K562 (cell line): ENCODE measurements at regions not wholly inside any gene's neighbourhood (a gene's known extent, or its start where the extent isn't known, plus 50 kb on each side); places are given as distances from the start of the nearest gene placed in this dataset.
"Not testable (repeated sequence)": the region's sequence is repeated elsewhere in the genome, so short reads cannot be mapped to it uniquely, and the experiment has no call there.

ENCODE experiments used
- ATAC-seq: fragments of 200-7000 bp; cut with Tn5 transposase; 3 replicates; pipeline ENCODE4 v1.9.1; 2020; ENCODE audit warnings: moderate library complexity
- BruUV-seq: library from RNA; stranded (reverse); fragments of 400-500 nt; replicated peaks from 2 replicates; lab custom pipeline; 2021; lab: Mats Ljungman, UMichigan
- CTCF ChIA-PET: fragments of 300-600 bp; formaldehyde crosslinking; extraction: SDS; loops from one replicate; lab custom pipeline; 2021; ENCODE audit warnings: low intra/inter-chr PET ratio; lab: Yijun Ruan, JAX
- POLR2A ChIA-PET: fragments of 300-600, 350-650 bp; sonication (Branson Sonifier 250); formaldehyde crosslinking; extraction: SDS; loops from one replicate; lab custom pipeline; 2021; ENCODE audit warnings: antibody characterized with exemption, inconsistent platforms; lab: Yijun Ruan, JAX
- DNase-seq, 4 experiments: peaks; one replicate each; pipeline versions ENCODE4 v3.0.0 to v3.0.0-alpha.2; 2011 to 2018; ENCODE audit warnings: low spot score in 3 of 4, mixed read lengths in 3 of 4; ENCODE audit errors: extremely low read depth in 1 of 4
- FAIRE-seq: peaks from 2 replicates; lab custom pipeline; 2011; peaks lifted over from hg19 to GRCh38; lab: Jason Lieb, UNC
- H2AFZ ChIP-seq: 2 replicates; pipeline ENCODE4 v1.6.0; 2011; ENCODE audit warnings: low read depth, low read length, control low read depth, inconsistent platforms
- H3K27ac ChIP-seq: fragments of 200-600 bp; 3 replicates; pipeline ENCODE4 v1.8.0; 2011; ENCODE audit warnings: low read depth, mild to moderate bottlenecking, control low read depth, inconsistent platforms, low read length, moderate library complexity, mixed read lengths; ENCODE audit errors: extremely low read depth
- H3K27me3 ChIP-seq, 2 experiments: fragments of 300-600 bp in 1 of 2; 2 replicates in 1 of 2; 3 replicates in 1 of 2; pipeline versions ENCODE4 v1.6.0 to v1.8.0; 2011; ENCODE audit warnings: inconsistent platforms in 2 of 2, low read length in 2 of 2, mild to moderate bottlenecking in 1 of 2, mixed read lengths in 1 of 2, moderate library complexity in 1 of 2; ENCODE audit not compliant: control insufficient read depth in 2 of 2, insufficient read depth in 2 of 2
- H3K36me3 ChIP-seq: fragments of 300-600 bp; 3 replicates; pipeline ENCODE4 v1.8.0; 2011; ENCODE audit warnings: mild to moderate bottlenecking, low read length, inconsistent platforms; ENCODE audit not compliant: control insufficient read depth, insufficient read depth
- H3K4me1 ChIP-seq, 2 experiments: fragments of 200-600 bp in 1 of 2; replicated peaks in 1 of 2; 2 replicates in 1 of 2; 3 replicates in 1 of 2; pipeline versions ENCODE4 v1.5.1 to v1.8.0; 2011; ENCODE audit warnings: inconsistent platforms in 2 of 2, low read length in 2 of 2, mild to moderate bottlenecking in 1 of 2, mixed read lengths in 1 of 2, moderate library complexity in 1 of 2; ENCODE audit not compliant: control insufficient read depth in 2 of 2, insufficient read depth in 2 of 2
- H3K4me2 ChIP-seq: 2 replicates; pipeline ENCODE4 v1.6.1; 2011; ENCODE audit warnings: low read length, control low read depth, inconsistent platforms, mixed read lengths; ENCODE audit not compliant: insufficient read depth
- H3K4me3 ChIP-seq: fragments of 200-600 bp; sonication (generic), shearing (Covaris generic); 2 replicates; pipeline ENCODE4 v1.5.1; 2016; ENCODE audit warnings: control low read depth, inconsistent platforms
- H3K79me2 ChIP-seq: fragments of 200-600 bp; 3 replicates; pipeline ENCODE4 v1.8.0; 2011; ENCODE audit warnings: low read length, inconsistent platforms; ENCODE audit not compliant: control insufficient read depth, insufficient read depth
- H3K9ac ChIP-seq, 2 experiments: 2 replicates each; pipeline versions ENCODE4 v1.6.0 to v1.6.1; 2011; ENCODE audit warnings: low read depth in 2 of 2, low read length in 2 of 2, control low read depth in 1 of 2, inconsistent platforms in 1 of 2, mild to moderate bottlenecking in 1 of 2, mixed read lengths in 1 of 2; ENCODE audit not compliant: insufficient read depth in 1 of 2
- H3K9me1 ChIP-seq: one replicate; pipeline ENCODE4 v1.6.0; 2011; ENCODE audit warnings: inconsistent platforms, mild to moderate bottlenecking, low read length, moderate library complexity; ENCODE audit not compliant: control insufficient read depth, insufficient read depth
- H3K9me3 ChIP-seq: replicated peaks from 2 replicates; pipeline ENCODE4 v1.5.1; 2011; ENCODE audit warnings: low read depth, low read length, inconsistent platforms; ENCODE audit not compliant: control insufficient read depth, insufficient read depth
- H4K20me1 ChIP-seq: replicated peaks from 2 replicates; pipeline ENCODE4 v1.6.1; 2011; ENCODE audit warnings: low read length, inconsistent platforms, mixed read lengths; ENCODE audit not compliant: control insufficient read depth, insufficient read depth
- WGBS: fragments of 100-300 bp; shearing (Covaris generic); methylation state at CpG from one replicate; pipeline ENCODE4 v1.1.6; 2016; ENCODE audit warnings: low coverage, mixed read lengths; ENCODE audit not compliant: insufficient coverage; ENCODE audit errors: missing lambda C conversion rate; 5-methylcytosine and 5-hydroxymethylcytosine counted together
- in situ Hi-C: fragments of 300-500 bp; cut with MboI; formaldehyde crosslinking; loops from 4 replicates; pipeline ENCODE4 v1.15.0; 2018; ENCODE audit warnings: inconsistent platforms, mixed read lengths
- intact Hi-C: fragments of 100-400 bp; cut with micrococcal nuclease; formaldehyde crosslinking; loops from 2 replicates; pipeline ENCODE4 v1.14.2; 2022
- TF ChIP-seq, protein P1 (sequence below), 3 experiments: IDR thresholded peaks in 2 of 3; conservative IDR thresholded peaks in 1 of 3; 2 replicates each; pipeline ENCODE4 v1.5.1; 2011 to 2012; ENCODE audit warnings: low read length in 3 of 3, mild to moderate bottlenecking in 3 of 3, control low read depth in 2 of 3, improper control_type of control experiment in 1 of 3, inconsistent platforms in 1 of 3, low read depth in 1 of 3, mixed read lengths in 1 of 3, moderate library complexity in 1 of 3; ENCODE audit not compliant: insufficient read depth in 2 of 3

DNA sequence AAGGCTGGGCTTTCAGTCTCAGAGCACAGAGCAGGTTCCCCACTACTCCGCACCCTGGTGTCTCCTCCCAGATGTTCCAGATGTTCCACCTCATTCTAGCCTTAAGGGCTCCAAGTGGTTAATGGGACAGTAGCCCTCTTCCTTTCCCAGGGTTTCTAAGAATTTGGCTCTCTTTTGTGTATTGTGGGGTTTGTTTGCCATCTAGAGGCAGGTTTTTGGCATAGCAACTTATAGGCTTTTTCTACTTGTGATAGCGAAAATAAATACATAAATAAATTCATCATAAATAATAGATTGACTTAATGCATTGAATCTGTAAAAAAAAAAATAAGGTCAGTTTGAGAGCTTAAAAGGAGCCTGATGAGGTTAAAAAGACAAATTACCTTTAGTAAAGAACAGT is 86.1 kb upstream of the XKR3 start:
- H3K4me3 ChIP-seq, intact Hi-C loops, BruUV-seq, H3K4me2 ChIP-seq, DNase-seq, POLR2A ChIA-PET, H3K9me3 ChIP-seq, H4K20me1 ChIP-seq, CTCF ChIA-PET, H3K27ac ChIP-seq, H3K9me1 ChIP-seq, H3K36me3 ChIP-seq, H2AFZ ChIP-seq, ATAC-seq: not testable (repeated sequence)
- peak; percentile 75 for FAIRE-seq
- WGBS: 0% methylated on average over 1 of the region's 2 CpGs
- TF ChIP-seq, protein P1, sequence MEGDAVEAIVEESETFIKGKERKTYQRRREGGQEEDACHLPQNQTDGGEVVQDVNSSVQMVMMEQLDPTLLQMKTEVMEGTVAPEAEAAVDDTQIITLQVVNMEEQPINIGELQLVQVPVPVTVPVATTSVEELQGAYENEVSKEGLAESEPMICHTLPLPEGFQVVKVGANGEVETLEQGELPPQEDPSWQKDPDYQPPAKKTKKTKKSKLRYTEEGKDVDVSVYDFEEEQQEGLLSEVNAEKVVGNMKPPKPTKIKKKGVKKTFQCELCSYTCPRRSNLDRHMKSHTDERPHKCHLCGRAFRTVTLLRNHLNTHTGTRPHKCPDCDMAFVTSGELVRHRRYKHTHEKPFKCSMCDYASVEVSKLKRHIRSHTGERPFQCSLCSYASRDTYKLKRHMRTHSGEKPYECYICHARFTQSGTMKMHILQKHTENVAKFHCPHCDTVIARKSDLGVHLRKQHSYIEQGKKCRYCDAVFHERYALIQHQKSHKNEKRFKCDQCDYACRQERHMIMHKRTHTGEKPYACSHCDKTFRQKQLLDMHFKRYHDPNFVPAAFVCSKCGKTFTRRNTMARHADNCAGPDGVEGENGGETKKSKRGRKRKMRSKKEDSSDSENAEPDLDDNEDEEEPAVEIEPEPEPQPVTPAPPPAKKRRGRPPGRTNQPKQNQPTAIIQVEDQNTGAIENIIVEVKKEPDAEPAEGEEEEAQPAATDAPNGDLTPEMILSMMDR (IDR thresholded peaks at IDR 0.05 in 2 of 3, conservative IDR thresholded peaks at IDR 0.05 in 1 of 3; ENCODE audit: insufficient read depth in 2 of 3, low read depth in 1 of 3, low read length in 3 of 3): peak in 2 of 3 experiments; percentile 28 to 30; a peak in 2 of 6 replicates
- TF ChIP-seq, all 486 proteins: peak for 1; not testable (repeated sequence) for 485
- in situ Hi-C loops: loop anchor here (10.0 kb wide), 1 partner anchor 583 kb away; no protein-coding TSS in a partner anchor
- H3K4me1 ChIP-seq, H3K79me2 ChIP-seq, H3K27me3 ChIP-seq, H3K9ac ChIP-seq: not testable (repeated sequence)

DNA sequence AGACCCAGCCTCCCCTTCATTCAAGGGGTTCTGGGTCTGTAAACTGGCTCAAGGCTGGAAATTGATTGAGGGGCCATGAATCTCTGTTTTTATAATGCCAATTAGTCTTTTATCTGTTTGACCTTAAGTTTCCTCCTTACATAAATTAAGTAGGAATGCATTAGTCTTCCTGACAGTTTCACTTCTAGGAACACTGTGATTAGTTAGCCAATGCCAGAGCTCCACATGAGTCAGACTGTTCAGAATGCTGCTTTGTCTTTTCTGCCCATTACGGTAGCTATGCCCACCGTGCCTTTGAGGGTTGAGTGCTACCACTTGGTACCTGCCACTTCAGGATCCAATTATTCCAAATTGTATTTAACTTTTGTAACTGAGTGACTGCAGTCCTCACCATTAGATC is 76.8 kb upstream of the XKR3 start:
- in situ Hi-C loops, CTCF ChIA-PET, H3K79me2 ChIP-seq, H3K9me3 ChIP-seq, H3K27ac ChIP-seq, FAIRE-seq, DNase-seq, H3K36me3 ChIP-seq, POLR2A ChIA-PET, H2AFZ ChIP-seq, H3K9me1 ChIP-seq, intact Hi-C loops, H3K9ac ChIP-seq, H3K4me1 ChIP-seq, ATAC-seq, H3K27me3 ChIP-seq, H3K4me2 ChIP-seq, H3K4me3 ChIP-seq, BruUV-seq, H4K20me1 ChIP-seq: not testable (repeated sequence)
- WGBS: 0% methylated on average over 2 of the region's 2 CpGs

DNA sequence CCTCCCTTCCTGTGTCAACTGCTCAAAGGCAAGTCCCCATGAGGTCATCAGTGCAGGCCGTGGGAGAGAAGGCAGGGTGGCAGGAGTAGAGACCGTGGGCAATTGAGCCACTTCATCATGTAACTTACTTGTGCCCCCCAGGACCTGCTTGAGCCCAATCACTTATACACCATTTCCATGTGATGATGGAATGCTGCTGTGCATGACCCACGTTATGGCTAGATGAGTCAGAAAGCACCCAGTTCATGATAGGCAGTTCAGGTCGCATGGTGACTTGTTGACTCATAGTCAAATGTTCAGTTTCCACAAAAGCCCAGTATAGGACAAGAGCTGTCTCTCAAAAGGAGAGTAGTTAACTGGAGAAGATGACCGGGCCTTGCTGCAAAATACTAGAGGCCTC is 76.4 kb upstream of the XKR3 start:
- intact Hi-C loops, BruUV-seq, H3K27me3 ChIP-seq, H3K9me1 ChIP-seq, H3K27ac ChIP-seq, H3K9ac ChIP-seq, ATAC-seq, DNase-seq, FAIRE-seq, H3K79me2 ChIP-seq, H3K36me3 ChIP-seq, H2AFZ ChIP-seq, H3K4me2 ChIP-seq, H3K9me3 ChIP-seq, POLR2A ChIA-PET, H4K20me1 ChIP-seq, H3K4me3 ChIP-seq, H3K4me1 ChIP-seq, in situ Hi-C loops, CTCF ChIA-PET: not testable (repeated sequence)
- WGBS: 0% methylated on average over 4 of the region's 5 CpGs
